HG02642 (cell line): ENCODE measurements at regions not wholly inside any gene's neighbourhood (a gene's known extent, or its start where the extent isn't known, plus 50 kb on each side); places are given as distances from the start of the nearest gene placed in this dataset.

Experiments
- ATAC-seq: cut with Tn5 transposase; IDR thresholded peaks from one replicate; pipeline ENCODE4 v1.9.1; 2021; ENCODE audit warnings: mild to moderate bottlenecking; ENCODE audit not compliant: unreplicated experiment, poor library complexity

DNA sequence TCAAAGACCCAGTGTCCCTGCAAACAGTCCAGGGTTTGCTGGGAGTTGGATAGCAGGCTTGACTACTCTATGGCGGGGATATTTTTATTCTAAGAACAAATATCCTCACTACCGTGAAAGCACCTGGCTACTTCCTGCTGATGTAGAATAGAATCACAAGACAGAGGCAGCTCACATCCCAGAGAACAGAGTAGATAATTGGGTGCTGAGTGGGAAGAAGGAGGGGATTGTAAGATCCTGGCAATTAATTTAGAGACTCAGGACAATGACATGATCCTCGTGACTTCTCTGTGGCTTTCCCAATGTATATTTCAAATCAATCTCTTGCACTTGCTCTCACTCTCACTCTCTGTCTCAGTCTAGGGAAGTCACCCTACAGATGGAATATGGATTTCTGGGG is 341.9 kb upstream of the DCC start:
- no peak for ATAC-seq

DNA sequence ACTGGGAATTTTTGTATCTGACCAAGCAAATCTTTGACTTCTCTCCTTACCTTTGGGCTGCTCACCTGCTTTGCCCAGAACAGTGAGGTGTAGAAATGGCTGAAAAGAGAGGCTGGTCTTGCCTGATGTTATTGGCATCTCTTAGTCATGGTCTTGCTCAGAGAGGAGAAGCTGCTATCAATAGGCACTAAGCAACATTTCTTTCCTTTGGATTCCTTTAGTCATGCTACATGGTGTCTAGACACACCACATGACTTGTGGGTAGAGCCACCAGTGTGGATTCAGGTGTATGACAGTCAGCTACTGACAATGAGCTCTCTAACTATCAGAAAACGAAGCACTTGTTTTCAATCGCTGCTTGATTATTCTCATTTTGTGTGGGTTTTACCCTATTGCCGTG is 341.3 kb upstream of the DCC start:
- ATAC-seq: no peak

DNA sequence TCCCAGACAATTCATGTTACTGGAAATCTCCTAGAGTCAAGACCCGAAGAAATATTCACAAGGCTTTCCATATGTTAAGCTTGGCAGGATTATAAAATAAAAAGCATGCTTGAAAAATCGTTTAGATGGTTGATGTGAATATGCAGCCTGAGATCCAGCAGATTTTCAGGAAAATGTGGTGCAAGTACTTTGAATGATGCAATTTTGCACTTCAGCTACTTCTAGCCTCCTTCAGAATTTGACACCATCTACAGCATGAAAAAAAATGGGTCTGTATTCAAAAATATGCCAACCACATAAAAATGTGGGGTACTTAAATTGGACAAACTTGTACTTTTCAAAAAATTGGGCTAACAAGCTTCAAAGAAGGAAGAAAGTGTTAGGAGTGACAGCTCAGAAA is 340.6 kb upstream of the DCC start:
- ATAC-seq: no peak

DNA sequence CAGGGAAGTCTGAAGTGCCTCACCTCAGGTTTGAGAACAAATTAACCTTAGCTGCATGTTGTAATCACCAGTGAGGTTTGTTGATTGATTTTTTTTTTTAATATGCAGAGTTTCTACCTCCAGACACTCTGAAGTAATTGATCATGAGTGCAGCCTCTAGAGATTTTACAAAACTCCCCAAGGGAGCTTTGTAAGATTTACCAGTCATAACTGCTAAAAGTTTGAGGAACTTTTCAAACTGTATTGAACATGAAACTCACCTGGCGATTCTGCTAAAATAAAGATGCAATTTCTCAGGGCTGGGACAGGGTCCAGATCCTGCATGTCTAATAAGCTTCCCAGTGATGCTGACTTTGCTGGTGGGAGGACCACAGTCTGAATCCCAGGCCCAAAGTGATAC is 339.6 kb upstream of the DCC start:
- ATAC-seq: no peak

DNA sequence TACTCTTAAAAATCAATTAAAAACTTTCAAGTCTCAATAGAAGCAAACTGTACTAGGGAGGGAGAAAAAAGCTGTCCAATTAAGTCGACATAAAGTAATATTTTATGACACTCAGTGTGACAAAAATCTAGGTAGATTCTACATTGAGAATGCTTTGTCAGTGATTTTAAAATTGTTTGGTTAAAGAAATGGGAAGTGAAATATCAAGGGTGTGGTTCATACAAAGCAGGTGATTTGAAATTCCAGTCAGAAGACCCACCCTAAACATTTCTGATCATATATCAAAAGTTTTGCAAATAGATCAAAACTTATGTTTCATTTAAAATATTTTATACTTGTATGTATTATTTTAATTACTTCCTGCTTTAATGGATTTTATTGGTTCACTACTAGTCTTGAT is 338.9 kb upstream of the DCC start:
- no peak for ATAC-seq

DNA sequence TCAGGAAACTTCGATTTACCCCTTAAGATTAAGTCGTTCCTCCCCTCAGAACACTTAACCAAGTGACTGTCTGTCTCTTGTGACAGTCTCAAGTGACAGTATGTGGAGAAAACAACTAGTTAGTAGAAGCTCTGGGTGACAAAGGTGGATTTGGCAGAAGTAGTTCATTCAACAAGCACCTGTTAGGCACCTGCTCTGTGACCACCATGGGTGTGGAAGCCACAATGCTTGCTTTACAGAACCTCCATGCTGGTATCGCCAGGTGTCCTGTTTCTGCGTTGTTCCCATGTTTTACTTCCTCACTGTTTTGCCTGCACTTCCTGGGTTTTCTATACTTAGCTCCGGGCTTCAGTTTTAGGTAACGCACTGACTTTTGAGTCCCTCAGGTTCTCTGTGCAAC is 337.4 kb upstream of the DCC start:
- no peak for ATAC-seq

DNA sequence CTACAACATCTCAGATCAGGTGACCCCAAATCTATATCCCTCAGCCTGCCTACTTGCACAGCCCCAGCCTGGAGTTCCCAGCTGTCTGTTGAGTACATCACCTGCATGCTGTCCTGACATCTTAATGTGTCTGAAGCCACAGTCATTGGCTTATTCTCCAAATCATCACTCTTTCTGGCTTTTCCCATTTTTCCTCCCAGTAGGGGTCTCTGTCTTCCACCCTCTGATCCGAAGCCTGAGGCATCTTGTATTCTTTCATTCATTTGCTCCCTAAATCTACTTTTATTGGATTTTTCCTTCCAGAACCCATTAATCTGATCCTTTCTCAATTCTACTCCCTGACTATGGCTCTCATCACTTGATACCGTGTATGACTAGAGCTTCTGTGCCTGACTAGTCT is 332.9 kb upstream of the DCC start:
- no peak for ATAC-seq

DNA sequence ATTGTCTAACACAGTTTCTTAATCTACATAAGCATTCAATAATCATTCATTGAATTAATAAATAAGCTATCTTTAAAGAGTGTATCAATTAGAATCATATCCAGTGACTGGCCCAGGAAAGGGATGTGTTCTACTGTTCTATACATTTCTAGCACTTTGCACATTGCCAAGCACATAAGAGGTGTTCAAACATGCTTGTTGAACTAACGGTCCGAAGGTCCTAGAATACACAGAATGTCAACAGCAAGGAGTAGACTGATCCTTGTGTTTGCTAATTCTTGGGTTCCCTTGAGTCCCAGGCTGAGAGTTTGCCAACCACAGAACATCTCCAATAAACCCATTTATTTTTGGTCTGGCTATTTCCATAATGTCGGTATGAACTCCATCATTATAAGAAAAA is 331.7 kb upstream of the DCC start:
- ATAC-seq: no peak

DNA sequence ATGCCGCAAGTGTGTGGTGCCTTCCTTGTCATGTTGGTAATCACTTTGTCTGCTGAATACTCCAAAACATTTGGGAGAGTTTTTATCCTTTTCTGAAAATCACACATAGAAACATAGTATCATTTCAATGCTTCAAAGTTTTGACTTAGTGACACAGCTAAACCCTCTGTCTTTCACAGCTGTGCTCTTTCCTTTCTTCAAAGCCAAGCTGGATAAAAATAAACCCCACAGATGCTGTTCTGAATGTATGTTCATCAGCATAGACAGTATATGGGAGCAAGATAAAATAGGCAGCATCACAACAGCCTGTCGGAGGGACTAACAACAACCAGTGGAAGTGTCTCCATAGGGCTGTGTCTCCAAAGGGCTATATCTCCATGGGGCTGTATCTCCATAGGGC is 331.3 kb upstream of the DCC start:
- ATAC-seq: no peak

DNA sequence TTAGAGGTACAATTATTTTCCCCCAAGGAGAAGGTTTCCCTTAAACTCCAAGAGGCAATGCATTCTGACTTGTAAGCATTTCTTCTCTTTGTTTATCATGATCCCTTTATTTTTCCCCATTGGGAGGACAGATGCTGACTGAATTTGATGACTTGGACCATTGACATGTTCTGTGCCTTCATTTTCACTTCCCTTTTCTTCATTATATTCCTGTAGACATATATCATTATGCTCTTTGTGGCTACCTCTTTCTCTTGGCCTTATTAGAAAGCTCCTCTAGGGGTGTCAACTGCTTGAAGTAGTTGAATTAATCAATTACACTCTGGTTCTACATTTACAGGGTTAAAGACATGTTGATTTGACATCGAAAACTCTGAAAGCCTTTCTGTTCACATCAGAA is 330.0 kb upstream of the DCC start:
- no peak for ATAC-seq

DNA sequence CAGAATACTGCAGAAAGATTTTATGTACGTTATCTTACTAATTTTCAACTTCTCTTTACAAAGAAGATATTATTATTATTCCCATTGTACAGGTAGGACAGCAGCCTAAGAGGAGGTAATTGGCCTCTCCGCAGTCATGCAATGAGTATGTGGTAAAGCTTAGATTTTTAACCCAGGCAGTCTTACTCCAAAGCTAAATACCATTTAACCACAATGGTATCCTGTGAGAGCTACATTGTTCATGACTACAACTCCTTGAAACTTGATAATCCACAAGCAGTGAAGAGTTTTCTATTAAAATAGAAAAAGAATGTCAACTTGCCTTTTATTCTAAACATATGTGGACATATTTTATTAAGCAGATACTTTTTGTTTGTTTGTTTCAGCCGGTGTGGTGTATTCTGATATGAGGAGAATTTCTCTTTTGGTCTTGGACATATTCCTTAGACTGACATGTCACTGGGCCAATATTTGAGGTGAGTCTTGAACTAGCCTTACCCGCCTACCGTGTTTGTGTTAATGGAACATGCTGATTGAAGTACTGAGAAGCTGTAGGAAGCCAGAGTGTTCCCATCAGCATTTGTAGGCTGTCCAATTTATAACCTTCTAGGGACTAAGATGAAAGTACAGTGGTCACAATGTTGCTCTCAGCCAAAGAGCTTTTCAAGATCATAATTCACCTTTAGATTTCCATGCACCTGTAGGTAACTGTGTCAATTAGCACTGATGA is 293.9 kb upstream of the DCC start:
- no peak for ATAC-seq

DNA sequence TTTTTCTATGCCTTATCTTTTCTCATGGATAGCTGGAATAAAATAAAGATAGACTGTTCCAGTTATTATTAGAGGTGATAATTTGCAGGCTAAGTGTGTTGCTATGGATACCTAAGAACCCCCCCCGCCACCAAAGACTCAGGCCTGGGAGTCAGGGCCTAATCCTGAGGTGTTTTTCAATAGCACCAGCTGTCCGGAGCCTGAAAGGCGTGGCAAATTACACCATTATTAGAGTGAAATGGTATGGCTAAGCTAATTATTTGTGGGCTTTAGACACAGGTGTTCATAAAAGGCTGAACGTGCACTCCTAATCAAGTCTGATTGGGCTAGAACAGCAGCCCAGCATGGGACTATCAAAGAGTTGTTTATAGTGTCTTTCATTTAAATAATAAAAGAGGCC is 293.2 kb upstream of the DCC start:
- no peak for ATAC-seq

DNA sequence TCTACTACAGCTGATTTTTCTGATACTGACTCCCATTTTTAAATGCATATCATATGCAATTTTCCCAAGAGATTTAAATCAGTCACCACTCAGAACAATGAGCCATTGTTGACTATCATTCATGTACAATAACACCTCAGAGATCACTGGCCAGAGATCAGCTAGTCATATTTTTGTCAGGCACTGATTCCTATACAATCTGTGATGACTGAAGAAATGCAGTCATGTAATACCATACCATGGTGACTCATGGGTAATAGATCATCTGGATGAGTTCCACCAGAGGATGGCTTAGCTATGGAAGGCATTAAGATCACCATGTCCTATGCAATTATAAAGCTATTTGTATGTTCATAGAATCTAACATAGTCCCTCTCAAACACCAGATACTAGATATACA is 285.7 kb upstream of the DCC start:
- ATAC-seq: no peak

DNA sequence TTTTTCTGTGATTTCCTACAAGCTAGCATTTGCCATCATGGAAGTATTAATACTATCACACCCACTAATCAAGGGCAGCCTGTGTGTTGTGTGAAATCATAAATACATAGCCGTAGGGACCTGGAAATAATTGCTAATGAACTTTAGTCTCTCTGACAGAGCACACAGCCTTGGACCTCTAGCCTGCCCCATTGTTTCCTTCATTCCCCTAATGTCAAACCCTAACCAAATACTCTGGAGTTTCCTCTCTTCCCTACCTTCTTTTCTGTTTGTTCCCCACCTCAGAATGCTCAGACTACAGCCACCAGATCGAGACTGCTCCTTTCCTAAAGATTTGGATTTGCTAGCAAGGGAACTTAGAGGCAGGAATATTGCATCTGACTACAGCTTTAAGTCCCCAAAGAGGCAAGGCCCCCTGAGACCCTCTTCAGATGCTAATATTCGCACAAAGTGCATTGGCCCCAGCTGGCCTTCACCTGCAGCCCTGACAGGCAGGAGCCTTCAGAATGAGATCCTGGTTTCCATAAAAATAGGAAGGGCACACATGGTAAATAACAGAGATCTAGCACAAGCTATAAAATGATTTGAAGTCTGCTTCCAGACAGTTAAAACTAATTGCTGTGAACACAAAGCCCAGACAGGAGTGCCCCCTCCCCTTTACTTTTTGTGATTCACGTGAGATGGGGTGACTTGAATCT is 279.2 kb upstream of the DCC start:
- no peak for ATAC-seq

DNA sequence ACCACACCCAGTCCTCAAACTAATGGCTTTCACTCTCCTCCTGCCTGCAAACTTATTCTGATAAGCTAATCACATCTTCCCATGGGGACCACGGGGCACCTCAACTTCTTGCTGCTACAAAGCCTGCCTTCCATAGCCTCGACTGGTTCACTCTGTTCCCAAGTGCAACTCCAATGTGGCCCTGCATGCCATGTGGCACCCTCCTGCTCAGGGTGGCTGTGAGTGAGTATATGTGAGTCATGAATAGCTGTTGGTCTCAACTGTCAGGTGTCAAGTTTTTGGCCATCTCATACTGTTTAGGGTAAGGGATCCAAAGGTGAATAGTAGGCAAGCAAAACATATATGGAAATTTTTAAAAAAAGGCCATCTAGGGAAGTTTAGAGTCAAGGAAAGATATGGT is 276.1 kb upstream of the DCC start:
- no peak for ATAC-seq

DNA sequence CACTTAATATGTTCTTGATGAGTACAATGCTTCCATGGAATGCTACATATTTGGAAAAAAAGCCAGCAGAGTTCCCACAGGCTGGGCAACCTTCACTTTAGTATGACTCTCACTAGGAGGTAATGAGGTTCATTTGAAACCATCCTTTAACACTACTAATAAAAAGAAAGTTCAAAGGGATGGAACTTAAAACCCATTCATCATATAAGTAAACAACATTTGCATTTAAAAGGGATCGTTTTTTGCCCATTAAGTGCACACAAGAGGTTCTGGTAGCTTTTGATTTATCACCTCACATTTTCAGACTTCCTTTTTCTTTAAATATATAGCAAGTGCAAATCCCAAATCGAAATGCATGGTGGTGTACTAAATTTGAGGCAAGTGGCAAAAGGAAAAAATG is 270.8 kb upstream of the DCC start:
- no peak for ATAC-seq

DNA sequence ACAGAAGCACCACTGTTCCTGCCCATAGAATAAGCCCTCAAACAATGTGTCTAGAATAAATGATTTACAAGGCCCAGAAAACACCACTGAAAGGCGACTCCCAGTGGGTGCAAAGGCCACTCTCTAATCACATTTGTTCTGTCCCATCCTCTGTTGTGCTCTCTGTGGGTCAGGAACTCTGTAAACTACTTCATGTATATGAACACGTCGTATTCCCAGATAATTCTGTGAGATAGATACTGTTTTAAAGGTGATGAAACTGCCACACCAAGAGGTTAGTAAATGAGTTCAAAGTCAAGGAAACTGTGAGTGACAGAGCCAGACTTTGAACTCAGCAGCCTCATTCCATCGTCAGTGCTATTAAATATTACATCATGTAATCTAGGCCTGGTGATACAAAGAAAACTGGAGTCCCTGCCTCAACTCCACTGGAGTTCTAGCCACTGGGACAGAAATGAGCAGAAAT is 269.7 kb upstream of the DCC start:
- ATAC-seq: no peak

DNA sequence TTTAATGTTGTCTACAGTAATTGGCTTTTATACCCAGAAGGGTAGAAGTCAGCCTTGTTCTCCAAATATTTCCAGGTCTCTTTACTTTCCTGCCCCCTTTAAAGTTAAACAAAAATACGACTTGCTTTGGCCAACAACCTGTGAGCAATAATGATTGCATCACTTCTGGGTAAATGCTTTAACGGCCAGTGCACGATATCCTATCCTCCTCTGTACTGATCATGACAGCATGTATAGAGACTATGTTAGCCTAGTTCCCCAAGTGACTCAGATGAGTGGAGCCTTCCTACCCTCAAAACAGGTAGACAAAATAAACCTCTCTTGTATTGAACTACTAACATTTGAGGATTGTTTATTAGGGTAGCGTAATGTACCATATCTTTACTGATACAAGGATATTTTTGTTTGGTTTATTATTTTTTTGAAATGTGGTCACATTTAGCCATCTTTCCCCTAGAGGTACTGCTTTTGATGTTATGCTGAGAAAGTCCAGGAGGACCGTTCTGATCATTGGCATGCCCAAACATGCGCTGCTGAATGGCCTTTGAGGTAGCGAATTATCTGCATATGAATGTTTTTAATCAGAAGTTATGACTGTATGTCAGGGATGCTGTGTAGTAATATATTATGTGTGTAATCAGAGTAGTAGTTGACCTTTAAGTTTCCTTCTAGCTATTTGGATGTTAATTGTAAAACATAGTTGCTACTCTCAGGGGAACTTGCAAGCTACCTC is 262.6 kb upstream of the DCC start:
- ATAC-seq: no peak

DNA sequence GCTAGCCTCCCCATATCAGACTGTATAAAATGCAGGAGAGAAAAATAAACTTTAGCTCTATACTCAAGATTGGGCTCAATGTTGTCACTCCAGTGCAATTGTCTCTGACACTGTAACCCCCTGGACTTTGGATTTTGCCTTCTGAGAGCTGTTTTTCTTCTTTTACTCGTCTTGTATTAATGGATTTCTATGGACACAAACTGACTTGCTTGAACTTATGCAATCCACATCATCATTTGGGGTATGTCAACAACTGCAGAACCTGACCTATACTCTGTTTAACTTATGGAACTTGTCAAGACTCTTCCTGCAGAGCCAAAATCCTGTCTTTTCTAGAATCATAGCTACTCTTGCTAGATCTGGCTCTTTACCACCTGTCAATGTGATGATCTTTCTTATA is 257.8 kb upstream of the DCC start:
- no peak for ATAC-seq

DNA sequence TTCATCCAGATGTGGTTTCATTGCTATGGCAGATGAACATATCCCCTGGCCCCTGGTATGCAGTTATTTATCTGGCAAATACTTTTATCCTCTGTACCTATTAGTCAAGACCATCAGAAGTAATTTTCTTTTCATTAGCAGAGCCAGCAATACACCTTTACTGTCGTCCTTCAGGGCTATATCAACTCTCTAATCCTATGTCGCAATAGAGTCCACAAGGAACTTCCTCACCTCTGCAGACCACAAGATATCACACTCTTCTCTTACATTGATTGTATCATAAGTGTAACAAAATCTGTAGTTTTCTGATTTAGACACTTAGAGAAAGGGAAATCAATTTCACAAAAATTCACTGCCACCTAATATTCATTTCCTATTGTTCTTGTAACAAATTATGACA is 252.9 kb upstream of the DCC start:
- no peak for ATAC-seq

DNA sequence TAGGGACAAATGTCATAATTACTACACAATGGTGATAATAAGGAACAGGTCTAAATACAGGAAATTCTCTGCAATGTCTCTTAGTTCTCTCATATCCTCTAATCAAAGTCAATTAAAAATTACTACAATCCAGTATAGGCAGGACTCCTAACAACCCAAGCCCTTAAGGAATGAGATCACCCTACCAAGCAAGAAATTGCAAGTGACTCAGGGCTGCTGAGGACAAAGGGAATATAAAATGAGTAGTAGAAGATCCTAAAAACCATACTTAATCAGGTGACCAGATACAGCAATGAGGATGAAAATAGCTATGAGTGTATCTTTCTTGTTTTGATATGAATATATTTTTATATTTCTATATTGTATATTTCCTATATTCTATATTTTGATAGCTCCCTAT is 250.0 kb upstream of the DCC start:
- ATAC-seq: no peak

DNA sequence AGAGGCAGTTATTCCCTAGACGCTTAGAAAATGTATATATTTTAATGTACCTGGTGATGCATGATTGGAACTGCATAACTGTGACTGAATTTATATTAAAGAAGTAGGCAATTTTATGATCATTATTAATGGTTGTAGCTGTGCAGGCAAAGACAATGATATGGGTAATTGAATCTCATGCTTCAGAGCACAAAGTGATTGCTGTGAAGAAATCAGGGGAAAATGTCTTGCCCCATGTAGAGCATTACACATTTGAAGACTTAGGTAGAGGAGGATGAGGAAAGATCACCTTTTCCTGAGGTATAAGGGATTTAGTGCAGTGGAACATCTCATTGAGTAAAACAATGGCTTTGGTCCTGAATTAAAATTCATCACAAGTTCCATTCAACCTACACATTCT is 246.8 kb upstream of the DCC start:
- no peak for ATAC-seq
